Hematopoietic multipotent progenitor cell treated with erythropoietin and hydrocortisone succinate and interleukin-3 and kit ligand, for 15 days (in vitro differentiated cells): ENCODE measurements at regions not wholly inside any gene's neighbourhood (a gene's known extent, or its start where the extent isn't known, plus 50 kb on each side); places are given as distances from the start of the nearest gene placed in this dataset.
"Not testable (repeated sequence)": the region's sequence is repeated elsewhere in the genome, so short reads cannot be mapped to it uniquely, and the experiment has no call there.

Experiments used
- DNase-seq: peaks from one replicate; pipeline ENCODE4 v3.0.0-alpha.2; 2015; ENCODE audit warnings: low spot score

DNA sequence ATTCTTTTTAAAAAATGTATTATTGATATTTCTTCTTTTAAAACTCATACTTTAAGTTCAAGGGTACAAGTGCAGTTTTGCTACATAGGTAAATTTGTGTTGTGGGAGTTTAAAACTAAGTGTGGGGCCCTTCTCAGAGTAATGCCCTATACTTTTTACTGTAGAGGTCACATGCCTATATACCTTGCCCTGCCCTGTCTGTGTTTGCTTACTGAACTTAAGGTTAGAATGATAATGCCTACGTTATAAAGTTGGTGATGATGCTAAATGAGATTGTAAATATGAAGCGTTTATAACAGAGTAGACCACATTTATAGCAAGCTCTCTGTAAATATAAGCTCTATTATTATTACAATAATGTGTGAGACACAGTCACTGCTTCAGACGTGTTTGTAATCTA lies 261.9 kb downstream of the RASSF9 start:
- no peak for DNase-seq

DNA sequence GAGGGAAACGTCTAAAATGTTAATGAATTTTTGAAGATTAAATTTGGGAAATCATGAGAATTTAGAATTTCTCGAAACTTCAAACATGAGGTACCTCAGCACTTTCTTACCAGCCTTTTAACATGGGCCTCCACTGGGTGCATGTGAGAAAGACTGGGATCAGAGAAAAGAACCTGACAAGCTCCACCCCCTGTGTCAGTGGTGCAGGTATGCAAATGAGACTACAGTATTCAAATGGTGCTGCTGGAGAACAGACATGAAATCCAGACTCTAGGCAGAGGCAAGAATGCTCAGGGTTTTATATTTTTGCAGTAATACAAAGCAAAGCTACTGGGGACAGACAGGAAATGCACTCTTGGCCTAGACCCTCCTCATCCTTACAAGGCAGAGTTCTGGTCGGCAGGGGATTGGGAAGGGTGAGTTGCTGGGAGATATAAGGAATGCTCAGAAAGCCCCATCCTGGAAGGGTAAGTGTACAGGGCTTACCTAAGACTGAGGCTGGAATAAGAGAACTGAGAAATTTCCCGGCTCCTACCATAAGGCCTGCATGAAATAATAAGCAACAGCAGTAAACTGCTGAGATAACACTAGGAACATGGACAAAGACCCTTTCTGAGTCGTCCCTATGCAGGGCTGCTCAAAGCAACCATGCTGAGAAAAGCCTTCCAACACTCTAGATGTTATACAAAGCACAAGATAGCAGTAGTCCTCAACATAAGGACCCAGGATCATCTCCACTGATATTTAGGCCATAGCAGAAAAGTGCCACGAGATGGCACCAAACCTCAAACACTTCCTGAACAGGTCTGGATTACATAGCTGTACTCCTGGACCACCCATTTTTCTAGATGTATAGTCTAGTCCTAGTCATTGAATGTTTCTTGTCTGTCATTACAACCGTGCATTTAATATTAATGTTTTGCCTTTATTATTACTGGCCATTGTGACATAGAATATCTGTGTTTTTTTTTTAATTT lies 260.8 kb downstream of the RASSF9 start:
- no peak for DNase-seq

DNA sequence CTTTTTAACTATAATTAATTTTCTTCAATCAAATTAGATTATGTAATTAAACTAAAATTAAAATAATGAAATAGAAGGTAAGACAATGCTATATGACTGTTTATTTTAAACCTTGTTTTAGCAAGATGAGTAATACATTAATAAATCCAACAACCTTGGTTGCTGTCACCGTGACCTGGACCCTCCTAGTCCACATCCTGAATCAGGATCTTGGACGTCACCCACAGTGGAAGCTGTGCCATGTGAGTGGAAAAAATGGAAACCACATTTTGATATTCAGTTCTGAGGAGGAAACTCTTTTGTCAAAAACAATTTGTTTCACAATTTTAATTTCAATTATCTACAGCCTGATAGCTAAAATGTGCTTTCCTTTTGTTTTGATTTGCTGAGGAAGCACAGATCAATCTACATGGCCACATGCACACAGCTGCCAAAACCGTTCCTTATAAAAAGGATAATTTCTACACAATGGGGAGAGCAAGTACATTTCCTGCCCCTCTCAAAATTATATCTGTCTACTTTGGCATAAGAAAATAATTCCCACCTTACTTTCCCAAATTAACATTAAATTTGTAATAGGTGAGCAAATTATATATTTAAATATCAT lies 255.5 kb downstream of the RASSF9 start:
- no peak for DNase-seq

DNA sequence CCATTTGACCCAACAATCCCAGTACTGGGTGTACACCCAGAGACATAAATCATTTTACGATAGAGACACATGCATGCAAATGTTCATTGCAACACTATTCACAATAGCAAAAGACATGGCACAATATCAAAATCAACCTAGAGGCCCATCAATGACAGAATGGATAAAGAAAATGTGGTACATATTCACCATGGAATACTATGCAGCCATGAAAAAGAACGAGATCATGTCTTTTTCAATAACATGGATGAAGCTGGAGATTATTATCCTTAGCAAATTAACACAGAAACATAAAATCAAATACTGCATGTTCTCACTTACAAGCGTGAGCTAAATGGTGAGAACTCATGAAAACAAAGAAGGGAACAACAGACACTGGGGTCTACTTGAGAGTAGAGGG lies 249.1 kb downstream of the RASSF9 start:
- no peak for DNase-seq

DNA sequence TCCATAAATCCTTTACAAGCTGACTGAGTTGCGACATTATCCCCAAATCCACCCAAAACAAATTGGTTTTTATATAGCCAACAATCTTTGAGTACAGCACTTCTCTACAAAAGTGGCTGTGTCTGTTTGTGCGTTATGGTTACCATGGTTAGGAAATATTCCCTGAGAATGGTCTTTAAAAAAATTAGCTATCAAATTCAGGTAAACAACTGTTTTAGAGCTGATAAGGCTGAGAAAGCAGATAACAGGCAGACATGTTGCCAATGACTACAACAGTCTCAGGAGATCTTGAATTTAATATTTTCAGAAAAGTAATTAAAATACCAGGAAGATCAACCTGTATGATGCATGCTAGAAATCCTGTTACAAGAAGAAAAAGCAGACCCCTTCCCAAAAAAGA lies 248.0 kb downstream of the RASSF9 start:
- DNase-seq = no peak

DNA sequence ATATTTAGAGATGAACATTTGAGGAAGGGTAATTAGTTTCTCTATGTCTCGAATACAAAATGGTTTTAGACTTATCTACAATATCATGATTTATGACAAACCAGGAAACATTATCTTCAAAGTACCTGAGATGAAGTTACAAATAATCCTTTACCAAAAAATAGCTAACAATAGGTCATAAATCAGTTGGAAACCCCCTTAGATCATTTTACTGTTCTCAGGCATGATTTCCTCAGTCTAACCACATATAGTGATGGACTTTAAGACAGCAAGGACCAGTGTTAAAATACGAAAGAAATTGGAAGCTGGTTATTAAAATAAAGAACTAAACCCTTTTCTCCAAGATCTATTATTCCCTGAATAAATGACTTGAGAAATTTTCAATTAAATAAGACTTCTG lies 235.4 kb downstream of the RASSF9 start:
- no peak for DNase-seq

DNA sequence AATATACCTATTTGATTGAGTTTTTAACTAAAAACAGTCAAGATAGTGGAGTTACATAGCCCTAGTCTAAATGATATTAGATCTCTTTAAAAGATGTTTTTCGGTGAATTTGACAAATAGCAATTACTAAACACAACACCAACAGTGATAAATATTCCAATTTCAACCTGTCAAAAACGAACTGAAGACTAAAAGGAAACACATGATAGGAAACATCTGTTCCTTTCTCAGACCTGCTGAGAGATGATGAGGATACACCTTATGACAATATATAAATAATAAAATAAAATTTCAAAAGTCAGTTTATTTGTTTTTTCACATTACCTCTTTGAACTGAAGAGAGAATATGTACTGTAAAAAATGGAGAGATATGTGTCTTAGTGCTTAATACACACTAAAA lies 232.7 kb downstream of the RASSF9 start:
- no peak for DNase-seq

DNA sequence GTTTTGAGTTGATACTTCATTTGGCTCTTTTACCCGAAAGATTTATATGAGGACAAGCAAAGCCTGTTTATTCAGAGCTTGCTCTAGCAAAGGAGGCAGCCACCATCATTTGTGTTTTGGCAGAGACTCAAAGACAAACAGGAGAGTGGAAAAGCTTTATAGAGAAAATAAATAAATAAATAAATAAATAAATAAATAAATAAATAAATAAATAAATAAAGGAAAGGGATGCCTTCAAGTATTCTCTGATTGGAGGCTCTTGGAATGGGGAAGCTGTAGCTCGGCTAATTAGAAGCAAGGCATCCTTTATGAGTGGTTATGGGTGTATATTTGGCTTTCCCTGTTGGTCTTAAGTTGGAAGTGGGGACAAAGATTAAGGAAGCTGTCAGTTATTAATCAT lies 229.8 kb downstream of the RASSF9 start:
- DNase-seq = no peak

DNA sequence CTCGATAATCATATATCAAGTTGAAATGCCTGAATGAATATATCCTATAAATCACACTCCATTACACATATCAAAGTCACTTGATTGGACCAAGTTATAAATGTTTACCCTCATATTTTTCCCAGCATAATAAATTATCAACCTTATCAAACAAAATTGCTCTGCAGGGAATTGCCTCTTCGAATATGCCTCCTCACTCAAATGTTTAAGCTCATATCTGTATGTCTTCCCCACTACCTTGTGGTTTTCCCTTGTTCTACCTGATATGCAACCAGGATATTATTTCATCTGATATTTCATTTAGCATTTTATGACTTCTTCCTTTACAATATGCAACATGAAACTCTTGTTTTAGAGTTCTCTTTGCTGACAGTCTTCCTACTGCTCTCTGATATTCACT lies 226.4 kb downstream of the RASSF9 start:
- no peak for DNase-seq

DNA sequence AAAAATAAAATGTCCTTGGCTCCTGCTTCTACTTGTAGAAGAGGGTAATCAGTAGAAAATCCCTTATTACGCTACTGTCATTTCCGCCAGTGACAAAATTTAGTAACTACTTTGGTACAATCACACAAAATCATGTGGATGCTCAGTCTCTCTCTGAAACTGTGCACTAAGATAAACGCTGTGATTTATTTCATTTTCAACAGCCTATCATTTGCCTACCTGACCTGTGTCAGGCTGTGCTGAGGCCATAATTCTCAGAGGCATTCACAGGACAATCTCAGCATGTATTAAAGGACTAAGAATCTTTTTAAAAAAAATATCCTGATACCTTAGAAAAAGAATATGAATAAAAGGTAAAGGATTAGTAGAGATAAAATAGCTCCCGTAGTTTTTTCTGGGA lies 226.0 kb downstream of the RASSF9 start:
- no peak for DNase-seq

DNA sequence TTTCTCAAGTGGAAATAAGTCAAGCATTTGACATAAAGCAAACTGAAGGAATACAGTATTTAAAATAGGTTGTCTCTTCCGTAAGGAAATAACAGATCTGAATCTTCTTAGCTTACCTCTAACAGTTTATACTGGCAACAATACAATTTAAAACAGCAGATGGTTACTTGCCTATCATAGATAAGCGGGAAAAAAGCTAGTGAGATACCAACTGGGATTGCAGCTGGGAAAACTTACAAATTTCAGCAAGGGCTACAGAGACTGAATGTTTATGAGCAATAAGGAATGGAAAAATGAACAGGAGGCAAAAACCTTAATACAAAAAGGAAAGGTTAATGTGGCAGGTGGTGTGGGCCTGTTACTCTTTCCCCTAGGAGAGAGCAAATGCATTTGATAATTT lies 220.0 kb downstream of the RASSF9 start:
- DNase-seq = no peak

DNA sequence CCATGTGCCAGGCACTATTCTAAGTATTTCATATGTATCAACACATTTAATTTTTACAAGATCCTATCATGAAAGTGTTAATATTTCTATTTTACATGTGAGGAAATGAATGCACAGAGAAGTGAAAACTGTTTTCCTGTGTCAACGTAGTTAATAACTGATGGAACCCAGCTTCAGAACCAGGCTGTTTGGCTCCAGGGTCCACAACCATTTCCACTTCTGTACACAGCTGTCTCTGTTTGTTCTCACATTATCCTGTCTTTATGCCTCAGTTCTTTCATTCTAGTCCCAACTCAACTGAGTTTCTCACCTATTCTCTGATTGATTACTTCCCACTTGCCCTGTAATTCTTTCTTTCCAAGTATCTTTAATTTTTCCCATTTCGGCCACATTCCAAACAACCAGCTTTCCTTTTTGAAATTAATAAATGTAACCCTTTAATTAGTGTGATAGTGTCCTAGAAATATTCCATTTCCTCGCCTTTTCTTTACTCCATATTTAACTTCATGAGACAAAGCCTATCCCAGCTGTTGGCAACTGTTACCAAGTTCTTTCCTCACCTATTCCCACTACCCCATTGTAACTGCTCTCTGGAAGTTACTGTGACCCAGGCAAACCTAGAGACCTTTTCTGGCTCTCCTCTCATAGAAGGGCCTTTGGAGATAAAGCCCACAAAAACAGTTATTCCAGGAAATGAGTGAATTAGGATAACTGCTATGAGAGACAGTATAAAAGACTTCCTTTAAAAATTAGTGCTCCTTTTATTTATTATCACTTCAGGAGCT lies 218.7 kb downstream of the RASSF9 start:
- DNase-seq = no peak

DNA sequence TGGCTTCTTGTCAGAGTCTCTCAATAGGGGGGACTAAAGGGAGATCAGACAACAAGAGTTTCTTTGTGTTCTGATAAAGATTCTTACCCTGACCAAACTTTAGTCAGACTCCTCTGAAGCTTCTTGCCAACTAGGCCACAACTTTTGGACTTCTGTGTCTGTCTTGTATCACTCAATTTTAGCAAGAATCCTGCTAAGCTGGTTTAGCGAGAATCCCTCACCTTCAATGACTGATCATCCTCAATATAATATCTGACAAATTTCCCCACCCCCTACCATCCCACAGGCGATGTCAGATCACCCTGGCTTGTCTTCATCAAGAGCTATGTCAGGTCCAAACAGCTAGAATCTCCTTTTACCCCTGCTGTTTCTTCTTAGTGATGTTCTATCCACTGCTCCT lies 215.2 kb downstream of the RASSF9 start:
- no peak for DNase-seq

DNA sequence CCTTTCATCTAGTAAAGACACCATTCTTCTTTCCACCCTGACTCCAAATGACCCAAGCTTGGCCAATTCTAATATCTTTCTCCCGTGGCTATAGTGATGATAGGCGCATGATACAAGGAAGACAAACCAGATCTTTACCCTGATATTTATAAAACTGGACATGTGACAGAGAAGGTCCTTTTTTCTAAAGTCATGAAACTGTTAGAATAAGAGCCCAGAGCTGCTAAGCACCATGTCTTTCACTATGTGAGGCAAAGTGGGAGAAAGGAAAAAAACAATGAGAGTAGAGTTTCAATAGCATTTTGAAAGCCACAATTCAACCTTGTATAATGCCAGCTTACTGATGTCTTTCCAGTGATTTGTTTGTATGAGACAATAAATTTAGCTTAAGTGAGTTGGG lies 212.4 kb downstream of the RASSF9 start:
- DNase-seq = no peak

DNA sequence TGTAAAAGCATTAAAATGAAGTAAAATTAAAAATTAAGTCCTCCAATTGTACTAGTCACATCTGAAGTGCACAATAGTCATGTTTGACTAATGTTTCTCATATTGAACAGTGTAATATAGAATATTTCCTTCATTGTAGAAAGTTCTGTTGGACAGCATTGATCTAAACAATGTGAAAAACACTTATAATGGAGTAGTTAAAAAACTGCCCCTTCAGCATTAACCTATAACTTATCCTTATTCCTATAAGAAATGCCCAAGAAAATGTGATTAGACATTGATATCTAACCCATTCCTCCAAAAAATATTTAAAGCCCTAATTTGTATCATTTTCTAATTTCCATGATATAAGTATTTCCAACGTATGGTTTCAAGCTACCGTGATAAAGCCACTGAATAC lies 210.7 kb downstream of the RASSF9 start:
- no peak for DNase-seq

DNA sequence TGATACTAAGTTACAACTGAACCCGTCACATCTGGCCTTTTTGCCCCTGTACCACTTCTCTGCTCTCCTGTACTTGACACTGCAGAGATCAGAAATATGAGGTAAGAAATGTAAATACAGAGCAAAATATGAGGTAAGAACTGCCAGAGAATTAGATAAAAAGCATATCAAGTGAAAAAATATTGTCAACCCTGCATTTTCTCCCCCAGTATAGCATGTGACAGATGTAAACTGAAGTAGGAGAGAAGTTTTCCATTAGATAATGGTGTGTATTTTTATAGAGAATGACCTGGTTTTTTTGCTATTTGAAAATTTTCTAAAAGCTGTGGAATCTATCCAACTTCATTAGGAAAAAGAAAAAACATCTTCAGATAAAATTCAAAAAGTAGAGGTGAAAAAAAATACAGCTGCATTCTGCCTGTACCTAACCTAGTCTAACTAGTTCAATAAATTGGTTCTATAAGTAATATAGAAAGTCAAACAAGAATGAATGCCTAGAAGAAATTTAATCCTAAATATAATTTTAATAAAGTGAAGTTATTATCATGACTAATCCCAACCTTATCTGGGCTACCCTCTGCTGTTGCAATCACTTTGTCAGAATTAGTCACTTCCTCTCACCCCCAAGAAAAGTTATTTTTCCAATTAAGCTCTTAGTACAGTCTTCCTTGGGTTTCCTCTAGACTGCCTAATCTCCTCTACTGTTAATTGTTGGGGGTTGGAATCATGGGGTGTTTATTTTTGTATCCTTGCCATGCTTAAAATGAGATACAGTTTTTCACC lies 210.0 kb downstream of the RASSF9 start:
- no peak for DNase-seq

DNA sequence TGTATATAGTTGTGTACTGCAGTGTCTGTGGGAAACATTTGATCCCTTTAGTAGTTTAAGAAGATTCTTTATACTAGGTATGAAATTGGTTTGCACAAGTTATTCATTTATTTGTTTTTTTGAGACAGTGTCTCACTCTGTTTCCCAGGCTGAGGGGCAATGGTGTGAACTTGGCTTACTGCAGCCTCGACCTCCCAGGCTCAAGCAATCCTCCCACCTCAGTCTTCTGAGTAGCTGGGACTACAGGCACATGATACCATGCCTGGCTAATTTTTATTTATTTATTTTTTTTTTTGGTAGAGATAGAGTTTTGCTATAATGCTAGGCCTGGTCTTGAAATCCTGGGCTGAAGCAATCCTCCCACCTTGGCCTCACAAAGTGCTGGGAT lies 209.4 kb downstream of the RASSF9 start:
- DNase-seq = no peak

DNA sequence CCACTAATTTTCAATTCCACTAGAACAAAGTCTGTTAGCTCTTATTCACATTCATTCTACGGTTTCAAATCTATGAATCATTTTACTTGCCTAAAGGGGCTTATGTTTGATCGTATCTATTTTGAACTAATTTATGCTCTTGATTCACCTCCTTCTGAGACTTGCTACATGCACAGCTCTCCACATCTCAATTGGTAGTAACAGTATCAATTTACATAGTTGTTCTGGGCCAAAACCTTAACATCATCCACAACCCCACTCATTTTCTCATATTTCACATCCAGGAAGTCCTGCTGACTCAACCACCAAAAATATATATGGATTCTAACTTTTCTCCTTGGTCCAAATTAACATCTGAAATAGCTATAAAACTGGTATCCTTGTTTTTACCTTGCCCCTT lies 208.6 kb downstream of the RASSF9 start:
- DNase-seq = no peak

DNA sequence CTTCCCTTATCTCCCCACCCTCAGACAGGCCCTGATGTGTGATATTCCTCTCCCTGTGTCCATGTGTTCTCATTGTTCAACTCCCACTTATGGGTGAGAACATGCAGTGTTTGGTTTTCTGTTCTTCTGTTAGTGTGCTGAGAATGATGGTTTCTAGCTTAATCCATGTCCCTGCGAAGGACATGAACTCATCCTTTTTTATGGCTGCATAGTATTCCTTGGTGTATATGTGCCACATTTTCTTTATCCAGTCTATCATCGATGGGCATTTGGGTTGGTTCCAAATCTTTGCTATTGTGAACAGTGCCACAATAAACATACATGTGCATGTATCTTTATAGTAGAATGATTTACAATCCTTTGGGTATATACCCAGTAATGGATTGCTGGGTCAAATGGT lies 207.6 kb downstream of the RASSF9 start:
- not testable (repeated sequence) for DNase-seq

DNA sequence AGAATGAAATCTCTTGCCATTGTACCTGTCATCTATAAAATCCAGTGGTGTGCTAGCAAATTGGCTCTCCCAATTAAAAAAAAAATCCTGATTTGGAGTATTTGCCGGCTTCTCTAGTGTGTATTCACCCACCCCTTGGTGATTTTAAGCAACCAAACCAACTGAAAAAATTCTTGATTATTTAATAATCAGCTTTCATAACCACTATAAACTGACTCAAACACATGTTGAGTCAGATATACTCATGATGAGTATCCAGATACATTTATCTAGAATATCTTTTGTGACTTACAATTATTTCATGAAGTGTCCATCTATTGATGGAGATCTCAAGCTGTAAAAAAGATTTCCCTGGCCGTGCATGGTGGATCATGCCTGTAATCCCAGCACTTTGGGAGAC lies 205.4 kb downstream of the RASSF9 start:
- no peak for DNase-seq

DNA sequence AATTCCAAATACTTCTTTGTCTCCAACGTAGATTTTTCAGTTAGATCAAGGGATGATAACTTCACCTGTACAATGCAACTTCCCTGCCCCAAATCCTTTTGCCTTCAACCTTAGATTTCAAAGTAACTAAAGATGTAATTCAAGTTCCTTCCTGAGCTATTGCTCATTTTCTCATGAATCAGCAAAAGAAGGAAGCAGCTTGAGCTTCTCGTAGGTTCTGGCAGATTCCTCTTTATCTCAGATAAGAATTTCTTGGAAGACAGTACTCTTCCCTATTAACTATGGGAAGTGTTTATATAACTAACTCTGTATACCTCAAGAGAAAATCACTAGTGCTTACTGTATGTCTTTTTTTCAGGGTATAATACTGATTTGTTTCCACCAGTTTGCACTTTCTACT lies 203.8 kb downstream of the RASSF9 start:
- no peak for DNase-seq

DNA sequence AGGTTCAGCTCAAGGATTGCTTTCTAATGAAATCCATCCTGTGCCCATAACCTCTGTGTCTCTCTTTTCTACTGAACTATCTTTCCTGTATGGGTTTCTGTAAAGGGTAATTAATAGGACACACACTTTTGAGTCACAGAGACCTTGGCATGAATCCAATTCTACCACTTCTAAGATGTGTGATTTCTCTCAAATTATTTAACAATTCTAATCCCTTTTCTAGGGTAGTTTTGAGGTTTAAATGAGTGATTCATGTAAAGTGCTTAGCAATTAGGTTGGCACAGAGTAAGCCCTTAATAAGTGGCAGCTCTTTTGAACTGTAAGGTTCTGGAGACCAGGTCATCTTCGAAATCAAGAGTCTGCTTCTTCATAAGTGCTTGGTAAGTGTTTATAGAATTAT lies 202.7 kb downstream of the RASSF9 start:
- no peak for DNase-seq
